HG03108 (cell line): ENCODE measurements at regions not wholly inside any gene's neighbourhood (a gene's known extent, or its start where the extent isn't known, plus 50 kb on each side); places are given as distances from the start of the nearest gene placed in this dataset.

ENCODE experiments used
- ATAC-seq: cut with Tn5 transposase; IDR thresholded peaks from one replicate; pipeline ENCODE4 v1.9.1; 2021; ENCODE audit warnings: moderate library complexity; ENCODE audit not compliant: unreplicated experiment

- no peak for ATAC-seq
Measured at GRCh38 chr9:121550041-121550440, 50.4 kb upstream of the GGTA1 start.

- ATAC-seq: peak; percentile 61
Measured at GRCh38 chr9:121550569-121551512, 51.2 kb upstream of the GGTA1 start.

DNA sequence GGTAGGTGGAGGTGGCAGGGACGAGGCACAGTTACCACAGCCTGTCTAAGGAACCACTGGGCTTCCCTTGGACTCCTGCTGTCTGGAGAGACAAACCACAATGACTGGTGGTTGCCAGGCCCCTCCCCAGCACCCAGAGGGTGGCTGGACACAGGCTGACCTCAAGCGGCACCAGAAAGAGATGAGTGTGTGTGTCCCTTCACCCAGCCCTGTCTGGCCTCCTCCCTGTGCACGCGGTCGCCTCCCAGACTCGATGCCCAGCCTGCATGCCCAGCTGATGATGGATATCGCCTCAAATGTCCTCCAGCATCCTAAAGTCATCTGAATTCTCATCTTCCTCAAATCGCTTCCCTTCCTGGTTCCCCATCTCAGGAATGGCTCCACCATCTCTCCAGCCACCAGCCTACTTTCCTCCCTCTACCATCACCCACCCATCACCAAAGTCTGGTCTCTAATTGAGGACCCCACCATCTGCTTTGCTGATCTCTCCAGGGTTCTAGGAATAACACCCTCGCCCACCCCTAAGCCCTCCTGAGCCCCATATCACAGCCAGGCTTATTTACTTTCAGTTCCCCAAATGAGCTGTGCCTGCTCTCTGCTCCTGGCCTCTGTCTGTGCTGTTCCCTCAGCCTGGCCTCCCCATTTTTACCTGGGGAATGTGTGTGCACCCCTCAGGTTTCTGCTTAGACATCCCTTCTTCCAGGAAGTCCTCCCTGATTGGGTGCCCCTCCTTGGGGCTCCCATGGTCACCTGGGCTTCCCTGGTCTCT is 52.5 kb upstream of the GGTA1 start:
- ATAC-seq: no peak

GRCh38 chr9:121556082-121556481 is 56.4 kb upstream of the GGTA1 start:
- no peak for ATAC-seq

GRCh38 chr9:121556580-121556979 is 56.9 kb upstream of the GGTA1 start:
- ATAC-seq: no peak

GRCh38 chr9:121557581-121558447 is 58.2 kb upstream of the GGTA1 start:
- no peak for ATAC-seq

- ATAC-seq: no peak
Measured at GRCh38 chr9:121558473-121558872, 58.8 kb upstream of the GGTA1 start.

DNA sequence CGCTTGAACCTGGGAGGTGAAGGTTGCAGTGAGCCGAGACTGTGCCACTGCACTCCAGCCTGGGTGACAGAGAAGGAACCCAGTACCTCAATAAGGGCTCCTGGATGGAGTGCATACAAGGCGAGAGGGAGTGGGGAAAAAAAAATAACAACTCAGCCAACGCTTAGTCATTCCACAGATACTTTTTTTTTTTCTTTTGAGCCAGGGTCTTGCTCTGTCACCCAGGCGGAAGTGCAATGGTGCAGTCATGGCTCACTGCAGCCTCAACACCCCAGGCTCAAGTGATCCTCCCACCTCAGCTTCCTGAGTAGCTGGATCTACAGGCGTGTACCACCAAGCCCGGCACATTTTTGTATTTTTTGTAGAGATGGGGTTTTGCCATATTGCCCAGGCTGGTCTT is 59.5 kb upstream of the GGTA1 start:
- ATAC-seq: no peak

DNA sequence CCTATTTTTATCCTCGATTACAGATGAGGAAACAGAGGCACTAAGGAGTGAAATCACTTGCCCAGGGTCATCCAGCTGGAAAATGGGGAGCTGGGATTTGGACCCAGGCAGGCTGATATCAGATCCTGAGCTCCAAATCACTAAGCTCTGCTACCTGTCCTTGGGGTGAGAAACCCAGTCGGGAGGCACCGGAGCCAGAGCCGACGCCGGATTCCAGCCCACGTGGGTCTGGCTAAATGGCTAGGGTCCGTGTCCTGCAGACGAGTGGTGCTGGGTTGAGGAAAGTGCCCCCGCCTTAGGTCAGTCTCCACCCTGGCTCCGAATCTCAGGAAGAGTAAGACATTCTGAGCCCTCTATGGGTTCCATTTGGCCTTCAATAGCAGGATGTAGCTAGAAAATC is 61.3 kb upstream of the GGTA1 start:
- ATAC-seq: no peak

DNA sequence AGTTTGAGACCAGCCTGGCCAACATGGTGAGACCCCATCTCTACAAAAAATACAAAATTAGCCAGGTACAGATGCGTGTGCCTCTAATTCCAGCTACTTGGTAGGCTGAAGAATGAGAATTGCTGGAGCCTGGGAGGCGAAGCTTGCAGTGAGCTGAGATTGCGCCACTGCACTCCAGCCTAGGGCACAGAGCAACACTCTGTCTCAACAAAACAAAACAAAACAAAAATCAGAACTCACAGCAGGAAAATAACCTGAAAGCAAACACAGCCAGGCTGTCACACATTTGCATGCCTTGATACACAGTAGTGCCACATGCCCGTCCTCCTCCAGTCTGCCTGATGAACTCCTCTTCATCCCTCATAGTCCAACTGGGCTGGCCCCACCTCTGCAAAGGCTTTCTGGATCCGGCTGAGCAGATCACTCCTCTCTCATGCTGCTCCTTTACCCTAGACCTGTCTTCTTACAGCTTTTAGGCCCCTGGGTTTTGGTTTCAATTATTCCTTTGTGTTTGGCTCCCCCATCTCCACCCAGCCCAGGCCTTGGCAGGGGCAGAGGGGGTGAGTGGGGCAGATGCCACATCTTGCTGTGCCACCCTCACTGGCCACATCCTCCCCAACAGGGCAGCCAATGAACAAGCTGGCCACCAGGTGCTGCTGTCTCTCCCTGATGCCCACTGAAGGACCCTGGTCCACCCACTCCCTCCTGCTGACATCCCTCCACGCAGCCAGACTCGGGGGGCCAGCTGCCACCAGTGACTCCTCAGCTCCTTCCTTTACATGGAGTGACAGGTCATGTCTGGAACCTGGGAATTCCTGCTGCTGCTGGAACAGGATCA is 62.0 kb upstream of the GGTA1 start:
- ATAC-seq: no peak

GRCh38 chr9:121562301-121562700 is 62.7 kb upstream of the GGTA1 start:
- no peak for ATAC-seq

DNA sequence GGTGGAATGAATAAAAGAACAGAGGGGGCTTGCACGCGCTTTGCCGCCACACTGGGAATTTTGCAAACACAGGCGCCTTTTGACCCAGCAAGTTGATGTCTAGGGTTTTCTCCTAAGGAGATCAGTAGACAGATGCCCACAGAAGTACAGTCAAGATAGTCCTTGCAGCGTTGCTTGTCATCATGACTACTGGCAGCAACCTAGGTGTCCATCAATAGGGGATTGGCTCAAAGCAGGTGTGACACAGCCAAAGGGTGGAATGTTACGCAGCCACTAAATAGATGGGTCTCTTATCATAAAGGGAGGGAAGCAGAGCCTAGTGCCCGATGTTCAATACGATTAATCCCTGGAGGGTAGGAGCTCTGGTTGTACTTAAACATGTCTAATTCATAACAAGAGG is 63.8 kb upstream of the GGTA1 start:
- no peak for ATAC-seq

- ATAC-seq: no peak
Measured at GRCh38 chr9:121563881-121564460, 64.3 kb upstream of the GGTA1 start.

GRCh38 chr9:121564504-121565260 is 65.0 kb upstream of the GGTA1 start:
- no peak for ATAC-seq

DNA sequence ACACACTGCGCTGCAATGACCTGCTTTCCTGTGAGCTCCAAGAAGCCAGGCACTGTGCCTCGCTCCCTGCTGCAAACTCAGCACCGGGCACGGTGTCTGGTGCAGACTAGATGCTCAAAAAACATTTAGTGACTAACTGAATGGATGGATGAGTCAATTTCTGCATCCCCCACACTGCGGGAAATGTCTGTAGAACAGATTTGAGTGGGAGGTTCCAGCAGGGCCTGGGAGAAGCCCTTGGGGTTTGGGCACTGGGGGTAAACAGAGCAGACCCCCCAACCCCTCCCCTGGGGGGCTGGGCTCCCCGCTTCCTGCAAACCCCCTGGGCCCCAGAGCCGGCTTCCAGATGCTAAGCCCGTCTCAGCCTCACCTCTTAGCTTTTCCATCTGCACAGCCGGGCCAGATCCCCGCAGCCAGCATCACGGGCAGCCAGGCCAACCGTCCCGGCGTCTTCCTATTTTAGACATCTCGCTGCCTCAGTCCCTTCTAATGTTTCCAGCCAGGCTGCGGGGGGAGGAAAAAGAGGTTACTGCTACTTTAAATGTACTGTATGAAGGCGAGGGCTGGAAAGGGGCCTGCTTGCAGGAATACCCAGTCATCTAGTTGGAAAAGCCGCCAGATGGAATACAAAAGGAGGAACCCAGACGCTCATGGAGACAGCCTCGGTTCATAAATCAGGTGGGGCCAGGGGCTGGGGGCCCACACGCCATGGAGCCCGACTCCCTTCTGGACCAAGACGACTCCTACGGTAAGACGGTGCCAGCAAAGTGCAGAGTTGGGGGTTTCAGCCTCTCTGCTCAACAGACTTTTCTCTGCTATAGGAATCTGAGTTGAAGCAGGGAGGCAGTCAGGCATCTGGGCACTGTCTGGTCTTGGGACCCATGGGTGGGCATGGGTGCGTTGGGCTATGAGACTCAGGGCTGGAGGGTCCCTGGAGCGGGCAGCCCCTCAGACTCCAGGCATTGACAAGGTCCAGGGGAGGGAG is 67.1 kb upstream of the GGTA1 start:
- no peak for ATAC-seq

DNA sequence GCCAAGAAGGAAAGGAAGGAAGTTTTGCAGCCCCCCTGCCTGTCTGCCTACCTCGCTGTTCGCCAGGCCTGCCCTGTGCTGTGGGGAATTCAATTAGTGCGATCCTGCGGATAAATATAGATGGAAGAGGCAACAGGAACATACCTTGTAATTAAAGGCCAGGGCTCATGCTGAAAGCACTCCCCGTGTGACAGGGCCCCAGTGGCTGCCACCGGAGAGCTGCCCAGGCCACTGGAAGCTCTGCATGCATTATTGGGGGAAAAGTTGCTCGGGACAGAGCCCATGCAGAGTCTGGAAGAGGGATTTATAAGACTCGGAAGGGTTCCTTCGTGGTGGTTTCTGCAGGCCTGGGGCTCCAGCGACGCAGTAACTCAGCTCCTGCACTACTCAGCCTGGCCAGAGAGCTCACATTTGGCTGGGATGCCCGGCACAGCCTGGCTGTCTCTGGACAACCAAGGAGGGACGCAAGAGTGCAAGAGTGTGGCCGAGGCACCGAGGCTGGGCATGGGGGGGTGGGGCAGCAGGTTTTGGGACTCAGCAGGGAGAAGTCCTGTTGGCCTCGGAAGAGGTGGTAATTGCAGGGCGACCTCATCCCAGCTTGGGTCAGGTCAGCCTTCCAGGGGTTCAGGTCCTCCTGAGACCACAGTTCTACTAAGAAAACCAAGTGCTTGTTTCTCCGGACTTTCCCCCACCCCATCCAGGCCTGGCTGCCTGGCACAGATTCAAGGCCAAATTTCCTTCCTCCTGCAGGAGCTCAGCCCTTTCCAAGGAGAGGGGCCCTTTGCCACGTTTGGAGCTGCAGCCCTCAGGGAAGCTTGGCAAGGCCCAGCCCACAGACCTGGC is 68.1 kb upstream of the GGTA1 start:
- ATAC-seq: no peak
